PC-3 (cell line): ENCODE measurements at regions not wholly inside any gene's neighbourhood (a gene's known extent, or its start where the extent isn't known, plus 50 kb on each side); places are given as distances from the start of the nearest gene placed in this dataset.

Experiments used
- ATAC-seq: fragments of 200-7000 bp; cut with Tn5 transposase; 2 replicates; pipeline ENCODE4 v1.9.1; 2020; ENCODE audit warnings: mild to moderate bottlenecking, moderate library complexity
- BruUV-seq: library from RNA; stranded (reverse); fragments of 400-500 nt; replicated peaks from 2 replicates; lab custom pipeline; 2021; lab: Mats Ljungman, UMichigan
- CTCF ChIA-PET: fragments of 300-600 bp; sonication (Branson Sonifier 250); formaldehyde crosslinking; loops from one replicate; lab custom pipeline; 2022; ENCODE audit warnings: antibody characterized with exemption; lab: Charles Lee
- POLR2A ChIA-PET: fragments of 300-600 bp; sonication (Branson Sonifier 250); formaldehyde crosslinking; loops from one replicate; lab custom pipeline; 2022; ENCODE audit warnings: antibody characterized with exemption; ENCODE audit not compliant: unreplicated experiment; lab: Charles Lee
- DNase-seq: peaks from one replicate; pipeline ENCODE4 v3.0.0-alpha.2; 2015
- H2AFZ ChIP-seq: fragments of 300-600 bp; sonication (generic); 2 replicates; pipeline ENCODE4 v1.6.0; 2016; ENCODE audit warnings: antibody characterized with exemption, low read length
- H3F3A ChIP-seq: fragments of 300-600 bp; sonication (generic); one replicate; pipeline ENCODE4 v1.6.0; 2017; ENCODE audit warnings: antibody characterized with exemption, low read length, control low read depth, mild to moderate bottlenecking; ENCODE audit not compliant: unreplicated experiment
- H3K27ac ChIP-seq: fragments of 300-600 bp; sonication (generic); 2 replicates; pipeline ENCODE4 v1.5.1; 2016; ENCODE audit warnings: mild to moderate bottlenecking, low read length
- H3K27me3 ChIP-seq: fragments of 300-600 bp; sonication (generic); 2 replicates; pipeline ENCODE4 v1.6.1; 2016; ENCODE audit warnings: low read length, mixed read lengths
- H3K36me3 ChIP-seq: fragments of 300-600 bp; sonication (generic); 2 replicates; pipeline ENCODE4 v1.6.1; 2016; ENCODE audit warnings: low read depth, mixed run types, low read length, mixed read lengths
- H3K4me1 ChIP-seq: fragments of 300-600 bp; sonication (generic); 2 replicates; pipeline ENCODE4 v1.5.1; 2016; ENCODE audit warnings: low read length; ENCODE audit not compliant: insufficient read depth
- H3K4me2 ChIP-seq: fragments of 300-600 bp; sonication (generic); 2 replicates; pipeline ENCODE4 v1.6.0; 2016; ENCODE audit warnings: low read length
- H3K4me3 ChIP-seq: fragments of 300-600 bp; sonication (generic); 2 replicates; pipeline ENCODE4 v1.5.1; 2016; ENCODE audit warnings: mild to moderate bottlenecking, low read length, mixed read lengths
- H3K79me2 ChIP-seq: fragments of 300-600 bp; sonication (generic); 2 replicates; pipeline ENCODE4 v1.6.1; 2017; ENCODE audit warnings: low read length, mixed read lengths
- H3K9ac ChIP-seq: fragments of 300-600 bp; sonication (generic); 2 replicates; pipeline ENCODE4 v1.6.0; 2016; ENCODE audit warnings: mild to moderate bottlenecking, low read length
- H3K9me2 ChIP-seq: fragments of 300-600 bp; sonication (generic); replicated peaks from 2 replicates; pipeline ENCODE4 v1.6.1; 2016; ENCODE audit warnings: mixed run types, low read length, mixed read lengths
- H3K9me3 ChIP-seq: fragments of 300-600 bp; sonication (generic); 2 replicates; pipeline ENCODE4 v1.6.1; 2016; ENCODE audit warnings: low read length, mixed read lengths
- H4K20me1 ChIP-seq: fragments of 300-600 bp; sonication (generic); 2 replicates; pipeline ENCODE4 v1.6.1; 2016; ENCODE audit warnings: low read length, mixed read lengths
- EZH2 ChIP-seq: fragments of 300-600 bp; sonication (generic); IDR thresholded peaks from one replicate; pipeline ENCODE4 v1.6.1; 2017; ENCODE audit warnings: antibody characterized with exemption, mild to moderate bottlenecking, low read length; ENCODE audit not compliant: unreplicated experiment
- EZH2phosphoT487 ChIP-seq: fragments of 300-600 bp; sonication (generic); IDR thresholded peaks from 2 replicates; pipeline ENCODE4 v1.6.1; 2018; ENCODE audit warnings: mild to moderate bottlenecking, antibody characterized with exemption, low read length, borderline replicate concordance
- intact Hi-C: fragments of 100-400 bp; cut with micrococcal nuclease; formaldehyde crosslinking; loops from 2 replicates; pipeline ENCODE4 v1.9.0; 2023
- TF ChIP-seq, protein P1 (sequence below): fragments of 300-600 bp; sonication (generic); conservative IDR thresholded peaks from 2 replicates; pipeline ENCODE4 v1.5.1; 2017; ENCODE audit warnings: antibody characterized with exemption, low read depth, mild to moderate bottlenecking, low read length

DNA sequence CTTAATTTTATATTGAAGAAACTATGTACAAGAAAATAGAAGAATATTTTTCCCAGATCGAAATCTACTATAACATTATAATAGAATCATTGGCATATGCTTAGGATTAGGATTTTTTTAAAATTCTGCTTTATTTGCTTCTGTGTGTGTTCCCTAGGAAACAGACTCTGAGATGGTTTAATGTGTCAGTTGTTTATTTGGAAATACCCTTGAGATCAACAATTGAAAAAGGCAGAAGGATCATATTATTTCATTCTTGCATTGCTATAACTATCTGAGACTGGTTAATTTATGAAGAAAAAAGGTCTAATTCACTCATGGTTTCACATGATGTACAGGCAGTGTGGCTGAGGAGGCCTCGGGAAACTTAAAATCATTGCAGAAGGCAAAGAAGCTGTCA is 622.6 kb downstream of the PRR16 start:
- CTCF ChIA-PET: no interaction called here
- H3F3A ChIP-seq: no peaks in the 10 kb centered on the region
- no peak overlapping the region for H3K9ac ChIP-seq
- BruUV-seq: no TSS peak
- no peaks in the 10 kb centered on the region for H3K9me3 ChIP-seq
- no peak overlapping the region for H2AFZ ChIP-seq
- POLR2A ChIA-PET: no interaction called here
- no peaks in the 10 kb centered on the region for H3K4me1 ChIP-seq
- no peak overlapping the region for H3K27ac ChIP-seq
- H3K4me3 ChIP-seq: no peak overlapping the region
- H3K4me2 ChIP-seq: no peak overlapping the region
- H3K27me3 ChIP-seq: no peaks in the 10 kb centered on the region
- no peaks in the 10 kb centered on the region for H3K36me3 ChIP-seq
- no peaks in the 10 kb centered on the region for H3K79me2 ChIP-seq
- H3K9me2 ChIP-seq: no peaks in the 10 kb centered on the region
- DNase-seq (no peak), ATAC-seq (no peak)
- no peaks in the 10 kb centered on the region for H4K20me1 ChIP-seq
- intact Hi-C loops: no loop called here
- TF ChIP-seq EZH2 (no peak), EZH2phosphoT487 (no peak)
- TF ChIP-seq, protein P1, sequence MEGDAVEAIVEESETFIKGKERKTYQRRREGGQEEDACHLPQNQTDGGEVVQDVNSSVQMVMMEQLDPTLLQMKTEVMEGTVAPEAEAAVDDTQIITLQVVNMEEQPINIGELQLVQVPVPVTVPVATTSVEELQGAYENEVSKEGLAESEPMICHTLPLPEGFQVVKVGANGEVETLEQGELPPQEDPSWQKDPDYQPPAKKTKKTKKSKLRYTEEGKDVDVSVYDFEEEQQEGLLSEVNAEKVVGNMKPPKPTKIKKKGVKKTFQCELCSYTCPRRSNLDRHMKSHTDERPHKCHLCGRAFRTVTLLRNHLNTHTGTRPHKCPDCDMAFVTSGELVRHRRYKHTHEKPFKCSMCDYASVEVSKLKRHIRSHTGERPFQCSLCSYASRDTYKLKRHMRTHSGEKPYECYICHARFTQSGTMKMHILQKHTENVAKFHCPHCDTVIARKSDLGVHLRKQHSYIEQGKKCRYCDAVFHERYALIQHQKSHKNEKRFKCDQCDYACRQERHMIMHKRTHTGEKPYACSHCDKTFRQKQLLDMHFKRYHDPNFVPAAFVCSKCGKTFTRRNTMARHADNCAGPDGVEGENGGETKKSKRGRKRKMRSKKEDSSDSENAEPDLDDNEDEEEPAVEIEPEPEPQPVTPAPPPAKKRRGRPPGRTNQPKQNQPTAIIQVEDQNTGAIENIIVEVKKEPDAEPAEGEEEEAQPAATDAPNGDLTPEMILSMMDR: no peak

DNA sequence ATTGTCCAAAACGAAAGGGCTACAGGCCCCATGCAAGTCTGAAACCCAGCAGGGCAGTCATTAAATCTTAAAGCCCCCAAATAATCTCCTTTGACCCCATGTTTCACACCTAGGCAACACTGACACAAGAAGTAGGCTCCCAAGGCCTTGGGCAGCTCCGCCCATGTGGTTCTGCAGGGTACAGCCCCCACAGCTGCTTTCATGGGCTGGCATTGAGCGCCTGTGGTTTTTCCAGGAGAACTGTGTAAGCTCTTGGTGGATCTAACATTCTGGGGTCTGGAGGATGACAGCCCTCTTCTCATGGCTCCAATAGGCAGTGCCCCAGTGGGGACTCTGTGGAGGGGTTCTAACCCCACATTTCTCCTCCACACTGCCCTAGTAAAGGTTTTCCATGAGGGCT is 623.5 kb downstream of the PRR16 start:
- no TSS peak for BruUV-seq
- H3K27me3 ChIP-seq: no peaks in the 10 kb centered on the region
- no peak overlapping the region for H3K9ac ChIP-seq
- no peaks in the 10 kb centered on the region for H3K79me2 ChIP-seq
- H3K27ac ChIP-seq: no peak overlapping the region
- no peaks in the 10 kb centered on the region for H3K9me3 ChIP-seq
- no peaks in the 10 kb centered on the region for H4K20me1 ChIP-seq
- no peaks in the 10 kb centered on the region for H3K9me2 ChIP-seq
- CTCF ChIA-PET: no interaction called here
- no peak for ATAC-seq
- no peak overlapping the region for H2AFZ ChIP-seq
- TF ChIP-seq, protein P1: no peak
- TF ChIP-seq EZH2phosphoT487 (no peak), EZH2 (no peak)
- POLR2A ChIA-PET: no interaction called here
- no peaks in the 10 kb centered on the region for H3K36me3 ChIP-seq
- no peaks in the 10 kb centered on the region for H3F3A ChIP-seq
- no peak overlapping the region for H3K4me2 ChIP-seq
- no peak for DNase-seq
- no peak overlapping the region for H3K4me3 ChIP-seq
- intact Hi-C loops: no loop called here
- H3K4me1 ChIP-seq: no peaks in the 10 kb centered on the region

DNA sequence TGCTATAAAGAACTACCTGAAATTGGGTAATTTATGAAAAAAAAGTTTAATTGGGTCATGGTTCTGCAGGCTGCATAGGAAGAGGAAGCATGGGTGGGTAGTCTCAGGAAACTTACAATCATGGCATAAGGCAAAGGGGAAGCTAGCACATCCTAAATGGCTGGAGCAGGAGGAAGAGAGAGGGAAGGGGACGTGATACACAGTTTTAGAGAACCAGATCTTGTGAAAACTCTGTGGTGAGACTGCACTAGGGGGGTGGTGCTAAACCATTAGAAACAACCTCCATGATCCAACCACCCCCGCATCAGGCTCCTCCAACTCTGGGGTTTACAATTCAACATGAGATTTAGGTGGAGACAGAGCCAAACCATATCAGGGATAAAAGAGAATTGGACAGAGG is 624.2 kb downstream of the PRR16 start:
- Histone ChIP-seq H3K36me3 (no peaks in the 10 kb centered on the region), H3F3A (no peaks in the 10 kb centered on the region), H4K20me1 (no peaks in the 10 kb centered on the region), H3K4me1 (no peaks in the 10 kb centered on the region), H3K27ac (no peak overlapping the region), H3K9me2 (no peaks in the 10 kb centered on the region), H3K4me2 (no peak overlapping the region), H3K9ac (no peak overlapping the region), H2AFZ (no peak overlapping the region), H3K27me3 (no peaks in the 10 kb centered on the region), H3K4me3 (no peak overlapping the region), H3K9me3 (no peaks in the 10 kb centered on the region), H3K79me2 (no peaks in the 10 kb centered on the region)
- ChIA-PET POLR2A (no interaction called here), CTCF (no interaction called here)
- no TSS peak for BruUV-seq
- no peak for ATAC-seq
- TF ChIP-seq EZH2: no peak
- TF ChIP-seq, protein P1: no peak
- TF ChIP-seq EZH2phosphoT487: no peak
- intact Hi-C loops: no loop called here
- DNase-seq: no peak
